NT2/D1 (cell line): ENCODE measurements at regions not wholly inside any gene's neighbourhood (a gene's known extent, or its start where the extent isn't known, plus 50 kb on each side); places are given as distances from the start of the nearest gene placed in this dataset.

Experiments
- SUZ12 ChIP-seq: IDR thresholded peaks from 2 replicates; pipeline ENCODE4 v1.6.1; 2011; ENCODE audit not compliant: insufficient read length, insufficient read depth; ENCODE audit errors: extremely low read depth
- YY1 ChIP-seq: IDR thresholded peaks from 2 replicates; pipeline ENCODE4 v1.6.1; 2011; ENCODE audit not compliant: insufficient read length, insufficient read depth
- ZNF274 ChIP-seq: IDR thresholded peaks from 2 replicates; pipeline ENCODE4 v1.6.1; 2011; ENCODE audit warnings: mild to moderate bottlenecking, low read depth, low read length

- TF ChIP-seq YY1 (no peak), SUZ12 (no peak), ZNF274 (no peak)
These were observed 249.9 kb upstream of the SIX2 start for GRCh38 chr2:45259138-45259537.
